HG02852 (cell line): ENCODE measurements at regions not wholly inside any gene's neighbourhood (a gene's known extent, or its start where the extent isn't known, plus 50 kb on each side); places are given as distances from the start of the nearest gene placed in this dataset.

ENCODE experiments used
- ATAC-seq: cut with Tn5 transposase; IDR thresholded peaks from one replicate; pipeline ENCODE4 v1.9.1; 2021; ENCODE audit warnings: mild to moderate bottlenecking, moderate library complexity; ENCODE audit not compliant: unreplicated experiment

DNA sequence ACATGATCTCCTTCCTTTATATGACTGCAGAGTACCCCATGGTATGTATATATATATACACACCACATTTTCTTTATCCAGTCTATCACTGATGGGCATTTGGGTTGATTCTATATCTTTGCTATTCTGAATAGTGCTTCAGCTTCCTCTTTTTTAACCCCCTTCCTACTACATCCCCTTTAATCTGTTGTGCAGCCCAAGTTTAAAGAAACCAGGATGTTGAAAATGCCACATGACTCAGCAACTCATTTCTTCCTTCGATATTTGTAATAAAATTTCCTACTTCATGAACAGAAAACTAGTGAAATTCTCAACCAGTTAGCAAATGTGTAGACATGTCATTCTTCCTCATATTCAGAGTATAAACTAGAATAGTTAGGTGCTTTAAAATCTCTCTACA lies 1245.7 kb upstream of the SORCS1 start:
- ATAC-seq: no peak

DNA sequence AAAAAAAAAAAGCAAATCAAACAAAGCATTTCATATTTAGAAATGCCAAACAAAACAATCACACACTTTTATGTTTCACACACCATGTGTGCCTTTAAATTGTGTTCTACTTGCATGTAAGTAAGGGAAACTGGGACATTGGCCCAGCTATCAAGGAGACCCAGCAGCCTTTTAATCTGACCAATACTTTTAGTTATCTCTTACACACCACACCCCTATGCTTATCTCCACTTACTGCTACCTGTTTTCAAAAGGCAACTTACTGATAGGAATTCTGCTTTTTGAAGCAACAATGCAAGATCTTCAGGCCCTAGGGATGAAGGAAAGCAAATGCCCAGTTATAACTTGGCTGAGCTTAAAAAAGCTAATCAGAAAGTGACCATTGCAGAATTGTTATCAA lies 1244.8 kb upstream of the SORCS1 start:
- ATAC-seq: no peak

DNA sequence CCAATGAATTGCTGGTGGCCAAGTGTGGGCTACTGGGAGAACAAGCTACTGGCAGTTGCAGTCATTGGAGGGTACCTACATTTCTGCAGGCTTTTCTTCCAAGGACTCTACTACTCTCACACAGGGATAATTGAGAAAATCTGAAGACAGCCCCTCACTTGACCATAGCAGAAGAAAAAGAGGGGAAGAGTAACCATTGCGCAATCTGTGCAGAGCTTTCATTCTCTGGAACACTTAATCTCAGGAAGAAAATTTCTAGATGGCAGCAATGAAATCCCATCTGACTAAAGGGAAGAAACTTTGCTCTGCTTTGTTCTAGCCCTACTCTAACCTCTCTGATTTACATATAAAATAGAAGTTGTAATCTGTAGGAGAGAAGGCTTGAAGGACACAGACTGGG lies 1239.6 kb upstream of the SORCS1 start:
- no peak for ATAC-seq

DNA sequence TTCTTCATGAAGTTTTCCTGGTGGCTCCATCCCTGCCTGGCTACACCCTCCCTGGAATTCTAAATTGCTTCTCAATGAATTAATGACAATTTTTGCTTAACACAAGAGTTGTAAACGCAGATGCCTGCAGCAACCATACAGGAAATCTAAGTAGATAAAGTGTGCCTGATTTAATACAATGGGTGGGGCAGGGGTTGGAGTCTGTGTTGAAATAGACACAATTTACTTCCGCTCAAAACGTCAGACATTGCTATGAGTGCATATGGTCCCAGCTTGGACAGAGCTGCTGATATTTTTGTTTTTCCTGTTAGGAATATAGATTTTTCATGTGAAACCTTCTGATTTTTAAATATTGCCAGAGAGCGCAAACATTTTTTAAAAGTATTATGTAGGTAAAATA lies 1235.0 kb upstream of the SORCS1 start:
- ATAC-seq: no peak

DNA sequence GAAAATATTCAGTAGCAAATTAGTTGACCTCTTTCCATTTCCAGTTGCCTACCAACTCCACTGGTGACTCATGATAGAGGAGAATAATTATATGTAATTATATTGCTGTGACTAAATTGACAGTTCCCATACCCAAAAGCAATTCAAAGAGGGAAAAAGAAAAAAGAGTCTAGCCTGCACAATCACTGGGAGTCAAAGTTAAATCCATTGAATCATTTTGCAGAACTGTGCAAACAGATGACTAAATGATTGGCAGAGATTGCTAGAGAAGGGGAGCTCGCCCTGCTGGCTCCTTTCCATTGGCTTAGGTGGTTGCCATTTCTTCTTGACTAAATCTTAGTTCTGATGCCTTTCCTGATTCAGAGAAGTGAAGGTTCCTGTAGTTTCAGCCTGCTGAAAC lies 1228.6 kb upstream of the SORCS1 start:
- ATAC-seq: no peak

DNA sequence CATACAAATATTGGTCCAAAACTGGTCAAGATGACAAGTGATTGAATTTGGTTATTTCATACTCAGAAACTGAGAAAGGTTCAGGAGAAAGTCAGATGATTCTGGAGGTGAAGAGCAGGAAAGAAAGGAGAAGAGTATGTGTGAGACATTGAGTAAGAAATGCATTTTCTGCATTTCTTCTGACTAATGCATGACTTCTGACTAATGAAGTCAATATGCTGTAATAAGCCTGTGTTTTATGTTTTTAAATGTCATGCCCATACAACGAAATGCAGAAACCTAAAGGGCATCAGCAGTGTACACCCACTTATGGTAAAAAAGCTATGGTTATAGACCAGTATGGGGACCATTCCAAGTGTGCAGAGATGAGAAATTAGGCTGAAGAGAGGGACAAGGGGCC lies 1227.8 kb upstream of the SORCS1 start:
- ATAC-seq: no peak

DNA sequence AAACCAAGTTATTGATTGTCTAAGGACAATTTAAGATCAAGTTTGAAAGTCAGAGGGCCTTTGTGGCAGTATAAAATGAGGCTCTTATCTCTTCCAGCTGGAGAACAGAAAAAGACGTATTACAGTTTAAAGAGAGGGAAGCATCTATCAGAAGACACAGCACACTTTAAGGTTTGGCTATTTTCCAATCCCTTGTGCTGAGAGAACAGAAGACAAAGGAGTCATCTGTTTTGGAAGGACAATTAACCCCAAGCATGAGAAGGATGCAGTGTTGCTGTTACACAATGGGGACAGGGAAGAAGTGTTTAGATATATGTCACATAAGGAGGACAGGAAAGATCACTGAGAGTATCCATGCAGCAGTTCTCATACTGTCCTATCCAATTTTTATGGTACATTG lies 1224.2 kb upstream of the SORCS1 start:
- ATAC-seq: no peak

DNA sequence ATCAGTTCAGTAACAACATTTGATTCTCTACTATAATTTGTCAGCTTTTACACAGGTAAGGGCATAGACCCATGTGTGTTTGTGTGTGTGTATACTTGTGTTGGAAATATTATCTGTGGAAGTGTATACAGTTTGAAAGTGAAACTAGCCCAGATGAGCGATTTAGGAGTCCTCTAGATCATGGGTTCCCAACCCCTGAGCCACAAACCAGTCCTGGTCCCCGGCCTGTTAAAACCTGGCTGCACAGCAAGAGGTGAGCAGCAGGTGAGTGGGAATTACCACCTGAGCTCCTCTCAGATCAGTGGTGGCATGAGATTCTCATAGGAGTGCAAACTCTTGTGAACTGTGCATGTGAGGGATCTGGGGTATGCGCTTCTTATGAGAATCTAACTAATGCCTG lies 1221.5 kb upstream of the SORCS1 start:
- no peak for ATAC-seq

DNA sequence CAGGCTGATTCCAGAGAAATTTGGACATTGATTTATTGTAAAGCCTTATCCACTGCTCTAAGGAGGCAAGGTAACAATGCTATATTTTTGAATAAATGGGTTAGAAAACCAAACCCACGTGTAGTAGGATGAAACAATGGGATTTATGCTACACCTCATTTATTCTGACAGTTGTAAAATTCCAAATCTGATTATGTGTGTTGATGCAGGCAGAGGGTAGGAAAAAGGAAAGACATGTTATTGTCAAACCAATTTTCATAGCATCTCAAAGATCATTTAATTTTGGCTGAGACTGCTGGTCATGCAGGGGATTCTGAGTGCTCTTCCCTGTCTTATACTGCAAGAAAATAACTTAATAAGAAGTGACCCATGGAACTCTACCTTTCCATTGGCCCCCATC lies 1219.9 kb upstream of the SORCS1 start:
- ATAC-seq: no peak

DNA sequence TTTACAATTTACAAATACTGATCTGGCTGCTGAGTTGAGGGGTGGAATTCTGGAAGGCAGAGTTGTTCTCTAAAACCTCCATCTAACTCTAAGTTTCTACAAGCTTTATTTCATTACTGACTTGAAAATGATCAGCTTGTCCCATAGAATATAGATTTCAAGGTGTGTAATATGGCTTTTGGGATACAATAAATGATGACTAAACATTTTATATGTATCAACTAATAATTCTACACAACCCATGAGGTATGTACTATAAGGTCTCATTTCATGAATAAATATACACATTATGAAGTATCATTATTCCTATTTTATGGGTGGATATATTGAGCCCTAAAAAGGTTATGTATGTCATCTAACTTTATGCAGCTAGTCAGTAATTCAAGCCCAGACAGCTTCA lies 1214.3 kb upstream of the SORCS1 start:
- ATAC-seq: no peak

DNA sequence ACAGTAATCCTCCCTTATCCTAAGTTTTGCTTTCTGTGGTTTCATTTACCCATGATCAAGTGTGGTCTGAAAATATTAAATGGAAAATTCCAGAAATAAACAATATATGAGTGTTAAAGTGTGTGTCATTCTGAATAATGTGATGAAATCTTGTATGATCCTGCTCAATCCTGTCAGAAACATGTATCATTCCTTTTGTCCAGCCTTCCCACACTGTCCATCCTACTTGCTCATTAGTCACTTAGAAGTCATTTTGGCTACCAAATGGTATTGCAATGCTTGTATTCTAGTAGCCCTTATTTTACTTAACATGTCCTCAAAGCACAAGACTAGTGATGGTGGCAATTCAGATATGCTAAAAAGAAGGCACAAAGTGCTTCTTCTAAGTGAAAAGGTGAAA lies 1211.2 kb upstream of the SORCS1 start:
- ATAC-seq: no peak

DNA sequence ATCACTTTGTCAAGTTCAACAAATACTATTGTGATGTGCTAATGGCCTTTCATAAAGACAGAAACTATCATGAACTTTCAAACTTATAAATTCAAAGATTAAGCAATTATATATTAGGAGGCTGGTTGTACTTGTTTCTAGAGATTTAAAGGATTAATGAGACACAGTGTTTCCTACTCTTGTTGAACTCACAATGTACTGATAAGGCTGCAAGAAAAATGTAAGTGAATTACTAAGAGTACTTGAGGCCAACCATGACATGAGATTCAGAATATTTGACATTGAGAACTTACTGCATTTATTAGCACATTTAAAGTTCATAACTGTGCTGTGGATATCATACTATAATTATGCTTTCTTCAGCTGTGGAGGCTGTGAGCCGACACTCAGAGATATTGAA lies 1210.5 kb upstream of the SORCS1 start:
- ATAC-seq: no peak

DNA sequence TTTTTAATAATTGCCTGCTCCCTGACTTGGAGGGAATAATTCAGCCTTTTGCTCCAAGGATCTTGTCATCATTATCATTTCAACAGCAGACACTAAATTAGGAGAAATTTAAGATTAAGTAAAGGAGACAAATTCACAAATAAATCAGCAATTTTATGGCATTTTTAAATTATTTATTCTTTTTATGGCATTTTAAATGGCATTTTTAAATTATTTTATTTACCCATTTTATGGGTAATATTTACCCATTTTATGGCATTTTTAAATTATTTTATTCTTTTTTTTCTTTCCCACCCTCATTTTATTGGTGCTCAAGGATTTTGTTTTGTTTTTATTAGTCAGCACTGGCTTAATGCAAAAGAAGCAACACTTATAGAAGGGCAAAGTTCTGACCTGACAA lies 1201.0 kb upstream of the SORCS1 start:
- ATAC-seq: no peak

DNA sequence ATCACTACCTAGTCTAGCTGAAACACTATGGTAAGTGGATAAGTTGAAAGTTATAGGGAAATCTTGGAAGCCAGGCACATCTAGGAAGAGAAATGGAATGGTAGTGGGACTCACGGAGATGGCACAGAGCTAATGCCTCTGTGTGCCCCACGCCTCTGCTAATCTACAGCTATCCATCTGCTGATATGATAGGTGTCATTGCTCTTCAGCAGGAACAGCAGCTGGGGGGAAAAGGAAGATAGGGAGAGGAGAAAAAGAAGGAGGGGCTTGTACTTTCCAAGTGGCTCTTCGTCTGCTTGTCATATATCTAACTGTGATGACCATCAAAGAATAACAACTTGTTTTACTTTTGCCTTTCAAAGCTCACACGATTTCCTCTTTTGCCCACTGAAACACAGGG lies 1199.1 kb upstream of the SORCS1 start:
- no peak for ATAC-seq

DNA sequence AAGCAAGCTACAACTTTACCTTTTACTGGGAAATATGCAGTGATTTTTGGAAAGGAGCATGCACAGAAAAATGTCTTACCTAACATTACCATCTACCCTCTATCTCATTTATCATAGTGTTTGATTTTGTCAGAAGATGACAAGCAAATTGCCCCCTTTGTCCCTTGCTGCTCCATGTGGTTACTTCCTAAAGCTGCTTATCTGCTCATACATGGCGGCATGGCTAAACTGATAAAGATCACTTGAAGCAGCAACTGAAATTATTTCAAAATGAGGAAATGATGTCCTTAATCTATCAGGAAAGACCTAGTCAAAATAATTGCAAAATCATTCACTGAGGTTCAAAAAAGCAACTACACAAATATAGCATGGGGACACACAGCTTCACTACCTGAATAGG lies 1198.5 kb upstream of the SORCS1 start:
- no peak for ATAC-seq

DNA sequence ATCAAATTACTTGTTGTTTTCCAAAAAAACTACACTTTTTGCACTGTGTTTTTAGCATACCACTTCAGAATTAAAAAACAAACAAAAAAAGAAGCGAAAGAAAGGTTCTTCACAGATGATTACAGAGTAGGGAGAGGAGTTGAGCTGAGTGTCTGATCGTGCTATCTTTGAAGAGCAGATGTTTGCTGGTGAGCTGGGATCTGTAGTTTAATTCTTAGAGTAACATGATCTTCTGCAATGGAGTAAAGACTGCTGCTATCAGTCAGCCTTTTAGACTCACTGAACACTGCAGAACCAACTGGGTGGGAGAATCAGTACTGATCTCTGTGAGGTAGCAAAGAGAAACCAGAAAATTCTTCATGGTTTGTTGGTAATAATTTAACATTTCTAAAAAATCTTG lies 1197.8 kb upstream of the SORCS1 start:
- no peak for ATAC-seq

DNA sequence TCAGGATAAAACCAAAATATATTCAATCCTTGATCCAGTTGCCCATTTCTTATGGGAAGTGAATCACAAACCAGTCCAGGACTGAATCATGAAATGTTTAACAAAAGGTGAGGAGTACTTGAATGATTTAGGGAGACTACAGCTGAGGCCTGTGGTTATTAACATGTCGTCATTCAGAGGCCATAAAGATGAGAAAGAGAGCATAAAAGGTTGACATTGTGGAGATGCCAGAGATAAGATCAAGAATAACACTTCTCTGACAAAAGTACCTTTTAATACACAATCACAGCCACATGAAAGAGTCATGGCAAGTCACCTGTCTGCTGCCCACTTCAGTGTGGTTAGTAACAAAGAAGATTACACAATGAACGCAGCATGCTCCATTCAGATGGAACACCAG lies 1195.7 kb upstream of the SORCS1 start:
- no peak for ATAC-seq

DNA sequence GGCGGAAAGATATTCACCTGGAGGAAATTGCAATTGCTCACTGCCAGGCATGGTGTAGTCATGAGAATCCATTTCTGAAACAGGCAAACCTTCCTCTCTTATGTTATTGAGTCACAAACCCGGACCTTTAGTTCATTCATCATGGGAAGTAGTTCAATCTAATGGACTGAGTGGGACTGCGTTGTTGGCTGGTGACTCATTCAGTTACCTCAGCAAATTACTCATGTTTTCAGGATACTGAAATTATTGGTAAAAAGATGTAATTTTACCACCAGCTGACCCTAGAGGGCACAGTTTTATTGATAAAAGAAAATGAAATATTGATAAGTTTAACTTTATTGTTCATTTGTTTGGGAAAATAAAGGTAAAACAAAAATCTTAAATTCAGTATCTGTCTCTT lies 1194.4 kb upstream of the SORCS1 start:
- ATAC-seq: peak; percentile 85

DNA sequence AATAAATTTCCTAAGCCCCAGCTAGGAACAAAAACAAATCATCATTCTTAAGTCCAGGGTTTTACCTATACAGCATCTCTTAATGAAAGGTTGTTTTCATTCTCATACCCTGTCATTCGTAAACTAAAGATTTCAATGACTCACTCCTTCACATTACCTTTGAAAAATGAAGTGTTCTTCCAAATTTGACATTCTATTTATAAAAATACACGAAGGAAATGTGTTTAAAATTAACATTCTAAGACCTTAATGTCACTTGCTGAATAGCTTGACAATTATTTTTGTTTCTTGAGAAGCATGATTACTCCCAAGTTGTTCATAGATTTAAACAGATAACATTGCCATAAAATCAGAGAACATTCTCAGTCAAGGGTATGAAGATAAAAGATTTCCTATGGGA lies 1188.3 kb upstream of the SORCS1 start:
- ATAC-seq: no peak

DNA sequence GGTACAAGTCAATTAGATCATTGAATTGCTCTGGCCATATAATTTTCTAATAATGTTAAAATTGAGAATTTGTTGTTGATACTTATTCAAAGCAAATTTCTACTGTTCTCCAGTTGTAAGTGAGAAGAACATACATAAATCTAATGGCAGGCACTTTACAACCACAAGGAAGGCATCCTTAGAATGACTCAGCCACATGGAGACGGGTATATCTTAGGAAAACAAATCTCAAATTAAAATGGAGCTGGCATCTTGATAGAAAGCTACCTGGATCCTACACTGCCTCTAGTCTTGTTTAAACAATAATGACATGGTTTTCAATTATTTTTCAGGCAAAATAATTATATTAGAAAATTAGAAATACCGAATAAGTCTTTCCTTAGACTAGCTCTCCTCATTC lies 1183.7 kb upstream of the SORCS1 start:
- no peak for ATAC-seq

DNA sequence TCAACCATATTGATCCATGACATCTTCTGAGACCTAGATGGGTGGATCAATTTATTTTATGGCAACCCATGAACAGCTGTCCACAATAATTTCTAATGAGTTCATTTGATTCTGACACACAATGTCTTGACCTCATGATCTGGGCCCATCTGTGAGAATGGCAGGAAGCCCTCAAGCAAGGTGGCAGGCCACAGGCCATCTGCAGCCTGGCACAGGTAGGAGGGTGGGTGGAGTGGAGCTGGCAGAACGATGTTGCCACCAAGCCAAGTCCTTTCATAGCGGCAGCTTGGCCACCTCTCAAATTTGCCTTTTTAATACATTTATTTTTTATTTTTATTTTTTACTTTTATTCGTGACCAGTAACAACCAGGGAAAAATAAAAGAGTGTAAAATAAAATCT lies 1181.6 kb upstream of the SORCS1 start:
- ATAC-seq: no peak

DNA sequence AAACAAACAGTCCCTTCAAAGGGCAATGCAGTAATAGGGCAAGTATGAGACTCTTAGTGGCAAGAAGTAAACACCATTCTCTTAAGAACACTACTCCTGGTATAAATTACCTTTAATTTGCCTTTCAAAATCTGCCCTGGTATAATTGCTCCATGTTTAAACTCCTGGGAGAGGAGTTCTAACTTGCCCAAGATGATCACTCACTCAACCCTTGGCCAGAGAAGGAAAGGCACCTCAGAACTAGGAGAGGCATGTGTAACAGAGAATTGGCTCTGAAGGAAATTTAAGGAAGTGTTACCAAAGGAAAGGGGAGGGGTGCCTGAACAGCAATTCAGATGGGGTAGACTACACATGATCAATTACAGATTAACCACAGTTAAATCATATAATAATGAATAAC lies 1173.6 kb upstream of the SORCS1 start:
- no peak for ATAC-seq

DNA sequence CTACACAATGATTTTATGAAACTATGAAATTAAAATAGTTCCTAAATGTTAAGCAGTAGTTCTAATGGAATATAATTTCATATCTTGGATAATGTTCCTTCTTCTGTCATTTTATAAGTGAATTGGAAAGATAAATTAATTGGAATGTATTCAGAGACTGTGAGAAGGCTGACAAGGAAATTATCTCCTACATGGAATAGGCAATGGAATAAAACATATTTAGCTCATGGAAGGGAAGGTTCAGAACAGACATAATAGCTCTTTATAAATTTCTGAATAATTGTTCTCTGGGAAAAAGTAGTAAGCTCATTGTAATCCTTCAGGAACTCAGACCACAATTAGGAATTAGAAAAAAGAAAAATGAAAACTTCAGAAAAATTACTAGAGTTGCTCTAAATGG lies 1172.3 kb upstream of the SORCS1 start:
- ATAC-seq: no peak

DNA sequence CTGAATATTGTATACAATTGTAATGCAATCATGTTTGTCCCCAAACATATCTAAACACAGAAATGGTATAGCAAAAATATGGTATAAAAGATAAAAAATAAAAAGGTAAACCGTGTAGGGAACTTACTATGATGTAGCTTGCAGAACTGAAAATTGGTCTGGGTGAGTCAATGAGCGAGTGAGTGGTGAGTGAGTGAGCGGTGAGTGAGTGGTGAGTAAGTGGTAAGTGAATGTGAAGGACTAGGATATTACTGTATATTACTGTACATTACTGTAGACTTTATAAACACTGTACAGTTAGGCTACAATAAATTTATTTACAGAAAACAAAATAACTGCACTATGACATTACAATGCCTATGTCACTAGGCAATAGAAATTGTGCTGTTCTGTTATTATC lies 1163.2 kb upstream of the SORCS1 start:
- ATAC-seq: no peak
